ENCODE measurements at regions not wholly inside any gene's neighbourhood (a gene's known extent, or its start where the extent isn't known, plus 50 kb on each side); places are given as distances from the start of the nearest gene placed in this dataset.

DNA sequence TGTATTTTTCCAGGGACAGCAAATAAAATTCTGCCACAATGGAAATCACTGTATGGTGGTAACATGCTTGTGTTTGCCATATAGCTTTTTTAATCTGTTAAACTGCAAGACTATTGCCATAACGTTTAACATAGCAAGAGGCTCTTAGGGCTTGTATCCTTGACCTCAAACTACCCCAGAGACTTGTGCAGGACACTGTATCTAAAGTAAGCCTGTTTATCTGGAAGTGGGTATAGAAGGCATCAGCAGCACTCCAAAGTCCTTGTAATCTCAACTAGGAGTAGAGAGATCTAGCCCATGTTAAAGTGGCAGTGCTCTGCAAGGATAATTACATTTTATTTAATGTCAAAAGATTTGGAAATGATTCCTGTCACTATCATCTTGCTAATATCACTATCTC is 1424.1 kb downstream of the CDH11 start:
- Histone ChIP-seq H3K27me3 (ENCODE audit: insufficient read depth, low read length) (no peaks in the 10 kb centered on the region), H3T11ph (ENCODE audit: low read length) (no peak overlapping the region), H4K20me1 (ENCODE audit: control insufficient read depth, insufficient read depth, insufficient read length) (no peaks in the 10 kb centered on the region), H2AFZ (ENCODE audit: low read length) (no peak overlapping the region), H2BK5ac (ENCODE audit: insufficient read length, low read length) (no peak overlapping the region), H3K23me2 (ENCODE audit: insufficient read length, low read depth, low read length, poor library complexity, severe bottlenecking) (no peaks in the 10 kb centered on the region), H2AK5ac (ENCODE audit: insufficient read length, low read length) (no peak overlapping the region), H4K8ac (replicated peaks; ENCODE audit: insufficient read length, low read depth, low read length) (no peak overlapping the region), H3K4ac (ENCODE audit: low read depth, low read length) (no peak overlapping the region), H3K4me2 (ENCODE audit: insufficient read depth, insufficient read length, low read length) (no peak overlapping the region), H3K9me3 (ENCODE audit: control insufficient read depth, low read depth, low read length) (no peaks in the 10 kb centered on the region), H2BK20ac (ENCODE audit: low read depth, low read length, poor library complexity, severe bottlenecking) (no peak overlapping the region), H4K5ac (ENCODE audit: insufficient read length, low read depth, low read length) (no peak overlapping the region), H3K14ac (ENCODE audit: insufficient read depth, low read length) (no peak overlapping the region), H3K27ac (ENCODE audit: insufficient read length, low read depth, low read length) (no peak overlapping the region), H3K56ac (ENCODE audit: insufficient read length, low read depth, low read length) (no peak overlapping the region), H3K9ac (ENCODE audit: extremely low read depth, insufficient read length, low read length) (no peak overlapping the region), H2BK15ac (ENCODE audit: low read depth, low read length) (no peak overlapping the region), H3K18ac (ENCODE audit: insufficient read length, low read depth, low read length) (no peak overlapping the region), H3K23ac (ENCODE audit: insufficient read length, low read depth, low read length) (no peak overlapping the region), H3K4me1 (ENCODE audit: insufficient read depth, low read length) (no peaks in the 10 kb centered on the region), H3K79me2 (ENCODE audit: insufficient read depth, low read length) (no peaks in the 10 kb centered on the region), H3K79me1 (ENCODE audit: insufficient read depth, low read depth, low read length, poor library complexity, severe bottlenecking) (no peaks in the 10 kb centered on the region), H4K91ac (ENCODE audit: insufficient read length, low read depth, low read length) (no peak overlapping the region), H2BK12ac (ENCODE audit: insufficient read length, low read depth, low read length) (no peak overlapping the region), H2BK120ac (ENCODE audit: low read depth, low read length, poor library complexity, severe bottlenecking) (no peak overlapping the region)
- no peaks in the 10 kb centered on the region for H3K9me3 Mint-ChIP-seq
- peaks cover 4 to 6% of the 10 kb centered on the region in 2 experiments; a peak in 2 of 4 replicates for H3K4me1 Mint-ChIP-seq
- TF ChIP-seq, protein P1, sequence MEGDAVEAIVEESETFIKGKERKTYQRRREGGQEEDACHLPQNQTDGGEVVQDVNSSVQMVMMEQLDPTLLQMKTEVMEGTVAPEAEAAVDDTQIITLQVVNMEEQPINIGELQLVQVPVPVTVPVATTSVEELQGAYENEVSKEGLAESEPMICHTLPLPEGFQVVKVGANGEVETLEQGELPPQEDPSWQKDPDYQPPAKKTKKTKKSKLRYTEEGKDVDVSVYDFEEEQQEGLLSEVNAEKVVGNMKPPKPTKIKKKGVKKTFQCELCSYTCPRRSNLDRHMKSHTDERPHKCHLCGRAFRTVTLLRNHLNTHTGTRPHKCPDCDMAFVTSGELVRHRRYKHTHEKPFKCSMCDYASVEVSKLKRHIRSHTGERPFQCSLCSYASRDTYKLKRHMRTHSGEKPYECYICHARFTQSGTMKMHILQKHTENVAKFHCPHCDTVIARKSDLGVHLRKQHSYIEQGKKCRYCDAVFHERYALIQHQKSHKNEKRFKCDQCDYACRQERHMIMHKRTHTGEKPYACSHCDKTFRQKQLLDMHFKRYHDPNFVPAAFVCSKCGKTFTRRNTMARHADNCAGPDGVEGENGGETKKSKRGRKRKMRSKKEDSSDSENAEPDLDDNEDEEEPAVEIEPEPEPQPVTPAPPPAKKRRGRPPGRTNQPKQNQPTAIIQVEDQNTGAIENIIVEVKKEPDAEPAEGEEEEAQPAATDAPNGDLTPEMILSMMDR (conservative IDR thresholded peaks at IDR 0.05): no peak
- H3K27ac Mint-ChIP-seq: no peak overlapping the region
- H3K27me3 Mint-ChIP-seq (ENCODE audit: low read depth): no peaks in the 10 kb centered on the region
- no peak overlapping the region for H3K4me3 Mint-ChIP-seq
- WGBS (ENCODE audit: extremely low coverage, insufficient read length, low lambda C conversion rate): no CpG with 5 or more reads among the region's 1 CpG
- peaks cover 0 to 8% (median 0%) of the 10 kb centered on the region in 3 experiments; a peak in 3 of 7 replicates for H3K36me3 Mint-ChIP-seq (ENCODE audit: insufficient read depth in 1 of 3, low read depth in 3 of 3)
- DNase-seq: no peak

Data from H9 (cell line).